ENCODE measurements at regions not wholly inside any gene's neighbourhood (a gene's known extent, or its start where the extent isn't known, plus 50 kb on each side); places are given as distances from the start of the nearest gene placed in this dataset.

DNA sequence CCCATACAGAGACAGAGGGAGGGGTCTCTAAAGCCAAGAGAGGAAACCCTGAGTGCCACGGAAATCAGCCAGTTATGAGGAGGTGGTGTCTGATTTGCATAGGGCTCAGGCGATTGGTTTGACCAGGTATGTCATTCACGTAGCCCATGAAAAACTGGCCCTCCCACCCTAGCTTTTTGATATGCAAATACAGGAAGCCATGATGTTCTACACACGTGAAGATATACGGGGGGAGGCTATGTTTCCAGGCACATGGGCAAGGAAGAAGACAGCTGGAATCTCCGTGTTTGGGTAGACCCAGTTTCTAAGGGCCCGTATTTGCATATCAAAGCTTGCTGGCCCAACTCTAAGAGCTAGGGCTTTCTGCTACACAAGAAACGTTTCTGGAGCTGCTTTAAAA is 717.8 kb upstream of the SEL1L start:
- TF ChIP-seq POLR2A (IDR thresholded peaks at IDR 0.05) (no peak), CTCF (IDR thresholded peaks at IDR 0.05) (no peak)
